GM21723 (cell line): ENCODE measurements at regions not wholly inside any gene's neighbourhood (a gene's known extent, or its start where the extent isn't known, plus 50 kb on each side); places are given as distances from the start of the nearest gene placed in this dataset.
"Not testable (repeated sequence)": the region's sequence is repeated elsewhere in the genome, so short reads cannot be mapped to it uniquely, and the experiment has no call there.

ENCODE experiments used
- ATAC-seq: cut with Tn5 transposase; IDR thresholded peaks from one replicate; pipeline ENCODE4 v1.9.1; 2021; ENCODE audit warnings: mild to moderate bottlenecking, moderate library complexity; ENCODE audit not compliant: unreplicated experiment

GRCh38 chr12:90831712-90832111 is 123.3 kb downstream of the CCER1 start:
- no peak for ATAC-seq

- no peak for ATAC-seq
Observed at GRCh38 chr12:90829044-90829443, 125.9 kb downstream of the CCER1 start.

- ATAC-seq: no peak
Observed at GRCh38 chr12:90828621-90829020, 126.4 kb downstream of the CCER1 start.

- no peak for ATAC-seq
Observed at GRCh38 chr12:90827567-90827966, 127.4 kb downstream of the CCER1 start.

- no peak for ATAC-seq
Observed at GRCh38 chr12:90826036-90826435, 128.9 kb downstream of the CCER1 start.

GRCh38 chr12:90823859-90824258 is 131.1 kb downstream of the CCER1 start:
- no peak for ATAC-seq

GRCh38 chr12:90819709-90820108 is 135.3 kb downstream of the CCER1 start:
- ATAC-seq: no peak

GRCh38 chr12:90816353-90817089 is 138.5 kb downstream of the CCER1 start:
- no peak for ATAC-seq

GRCh38 chr12:90809940-90810339 is 145.0 kb downstream of the CCER1 start:
- ATAC-seq: no peak

- no peak for ATAC-seq
Observed at GRCh38 chr12:90808568-90808967, 146.4 kb downstream of the CCER1 start.

- ATAC-seq: no peak
Observed at GRCh38 chr12:90802727-90803126, 152.2 kb downstream of the CCER1 start.

GRCh38 chr12:90801776-90802175 is 153.2 kb downstream of the CCER1 start:
- no peak for ATAC-seq

GRCh38 chr12:90794212-90794611 is 160.8 kb downstream of the CCER1 start:
- no peak for ATAC-seq

- ATAC-seq: not testable (repeated sequence)
Observed at GRCh38 chr12:90792718-90793117, 162.3 kb downstream of the CCER1 start.

GRCh38 chr12:90791445-90791844 is 163.5 kb downstream of the CCER1 start:
- no peak for ATAC-seq

GRCh38 chr12:90790747-90791146 is 164.2 kb downstream of the CCER1 start:
- ATAC-seq: no peak

- ATAC-seq: no peak
Observed at GRCh38 chr12:90773491-90773890, 181.5 kb downstream of the CCER1 start.

- no peak for ATAC-seq
Observed at GRCh38 chr12:90770861-90771260, 184.1 kb downstream of the CCER1 start.

- ATAC-seq: no peak
Observed at GRCh38 chr12:90757957-90758356, 197.0 kb downstream of the CCER1 start.

GRCh38 chr12:90745211-90745610 is 209.8 kb downstream of the CCER1 start:
- ATAC-seq: no peak

- ATAC-seq: no peak
Observed at GRCh38 chr12:90741611-90742010, 213.4 kb downstream of the CCER1 start.

- ATAC-seq: no peak
Observed at GRCh38 chr12:90729736-90730135, 225.2 kb downstream of the CCER1 start.

GRCh38 chr12:90712671-90713070 is 242.3 kb downstream of the CCER1 start:
- no peak for ATAC-seq
